Calu3 (cell line): ENCODE measurements at regions not wholly inside any gene's neighbourhood (a gene's known extent, or its start where the extent isn't known, plus 50 kb on each side); places are given as distances from the start of the nearest gene placed in this dataset.

ENCODE experiments used
- BruUV-seq: library from RNA; stranded (reverse); fragments of 400-500 nt; replicated peaks from 2 replicates; lab custom pipeline; 2021; lab: Mats Ljungman, UMichigan
- CTCF ChIA-PET: fragments of 300-600 bp; sonication (Branson Sonifier 250); formaldehyde crosslinking; loops from one replicate; lab custom pipeline; 2022; ENCODE audit warnings: antibody characterized with exemption; lab: Charles Lee
- DNase-seq: peaks from one replicate; pipeline ENCODE4 v3.0.0; 2022
- H3K27ac Mint-ChIP-seq: one replicate; pipeline ENCODE4 v1.8.0; 2022; ENCODE audit warnings: mixed read lengths; ENCODE audit not compliant: unreplicated experiment
- H3K27me3 Mint-ChIP-seq: one replicate; pipeline ENCODE4 v1.8.0; 2022; ENCODE audit warnings: mixed read lengths; ENCODE audit not compliant: unreplicated experiment
- H3K36me3 Mint-ChIP-seq: one replicate; pipeline ENCODE4 v1.8.0; 2022; ENCODE audit warnings: mild to moderate bottlenecking, moderate library complexity, mixed read lengths; ENCODE audit not compliant: insufficient read depth, unreplicated experiment
- H3K4me1 Mint-ChIP-seq: one replicate; pipeline ENCODE4 v1.8.0; 2022; ENCODE audit warnings: mild to moderate bottlenecking, low read depth, mixed read lengths; ENCODE audit not compliant: unreplicated experiment
- H3K4me3 Mint-ChIP-seq: one replicate; pipeline ENCODE4 v1.8.0; 2022; ENCODE audit warnings: mild to moderate bottlenecking, low read depth, moderate library complexity, mixed read lengths; ENCODE audit not compliant: unreplicated experiment
- H3K9me3 Mint-ChIP-seq: one replicate; pipeline ENCODE4 v1.8.0; 2022; ENCODE audit warnings: low read depth, mixed read lengths; ENCODE audit not compliant: unreplicated experiment
- CTCF ChIP-seq: fragments of 200-600 bp; IDR thresholded peaks from one replicate; pipeline ENCODE4 v1.8.0; 2022; ENCODE audit warnings: antibody characterized with exemption; ENCODE audit not compliant: unreplicated experiment
- intact Hi-C: fragments of 100-400 bp; cut with micrococcal nuclease; formaldehyde crosslinking; loops from one replicate; pipeline ENCODE4 v1.10.0; 2022; ENCODE audit not compliant: unreplicated experiment

GRCh38 chr2:147718831-147719230 is 126.0 kb upstream of the ACVR2A start:
- no peak overlapping the region for H3K4me3 Mint-ChIP-seq
- CTCF ChIA-PET, result no interaction called here
- no peak for TF ChIP-seq CTCF
- no TSS peak for BruUV-seq
- H3K36me3 Mint-ChIP-seq, result no peaks in the 10 kb centered on the region
- DNase-seq, result no peak
- no peak overlapping the region for H3K27ac Mint-ChIP-seq
- no peaks in the 10 kb centered on the region for H3K27me3 Mint-ChIP-seq
- intact Hi-C loops, result no loop called here
- H3K4me1 Mint-ChIP-seq, result no peaks in the 10 kb centered on the region
- H3K9me3 Mint-ChIP-seq, result no peaks in the 10 kb centered on the region

DNA sequence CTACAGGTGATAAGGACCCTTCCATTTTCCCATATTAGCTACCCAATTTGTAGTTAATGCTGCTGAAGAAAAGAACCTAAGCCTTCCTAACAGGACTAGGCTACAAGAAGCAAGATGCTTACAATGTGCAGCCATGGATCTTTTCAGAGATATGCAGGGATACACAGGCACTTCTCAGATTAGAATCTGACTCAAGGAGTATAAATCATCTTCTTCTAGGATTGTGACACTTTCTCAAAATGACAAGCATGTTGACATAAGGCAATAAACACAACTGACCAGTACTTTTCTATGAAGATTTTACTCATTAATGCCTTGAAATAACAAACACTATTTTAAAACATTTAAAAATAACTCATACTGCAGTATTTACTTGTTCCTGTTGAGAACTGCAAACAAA is 127.9 kb upstream of the ACVR2A start:
- intact Hi-C loops, result no loop called here
- Mint-ChIP-seq H3K27ac (no peak overlapping the region), H3K9me3 (peaks cover 3% of the 10 kb centered on the region), H3K4me3 (no peak overlapping the region), H3K36me3 (no peaks in the 10 kb centered on the region), H3K27me3 (no peaks in the 10 kb centered on the region), H3K4me1 (peaks cover 8% of the 10 kb centered on the region)
- no peak for DNase-seq
- no peak for TF ChIP-seq CTCF
- BruUV-seq, result no TSS peak
- CTCF ChIA-PET, result no interaction called here

- intact Hi-C loops, result no loop called here
- Mint-ChIP-seq H3K9me3 (peaks cover 3% of the 10 kb centered on the region), H3K4me1 (peaks cover 14% of the 10 kb centered on the region), H3K27me3 (no peaks in the 10 kb centered on the region), H3K36me3 (no peaks in the 10 kb centered on the region), H3K4me3 (no peak overlapping the region), H3K27ac (no peak overlapping the region)
- CTCF ChIA-PET, result interaction anchor here (0.6 kb wide), 1 partner anchor 363 kb away, joined by 3 read pairs; no protein-coding TSS in a partner anchor
- DNase-seq, result no peak
- no peak for TF ChIP-seq CTCF
- BruUV-seq, result no TSS peak
These were observed 129.0 kb upstream of the ACVR2A start for GRCh38 chr2:147715807-147716206.

DNA sequence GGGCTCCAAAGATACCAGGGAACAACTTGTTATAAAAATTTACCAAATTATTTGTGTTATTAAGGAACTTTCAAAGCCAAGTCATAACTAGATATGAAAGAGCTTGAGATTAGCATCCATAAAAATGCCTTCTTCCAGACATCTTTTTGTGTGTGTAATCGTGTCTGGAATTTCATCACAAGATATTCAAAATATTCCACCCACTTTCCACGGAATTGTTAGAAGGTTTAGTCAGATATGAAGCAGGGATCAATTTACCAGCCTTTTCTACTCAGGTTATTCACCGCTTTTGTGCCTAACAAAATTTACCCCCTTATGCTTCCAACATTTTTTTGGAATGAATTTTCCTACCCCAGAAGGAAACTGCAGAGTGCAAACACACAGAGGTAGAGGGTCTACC is 130.2 kb upstream of the ACVR2A start:
- intact Hi-C loops, result no loop called here
- no TSS peak for BruUV-seq
- Mint-ChIP-seq H3K27me3 (no peaks in the 10 kb centered on the region), H3K4me3 (no peak overlapping the region), H3K9me3 (peaks cover 3% of the 10 kb centered on the region), H3K27ac (no peak overlapping the region), H3K4me1 (peaks cover 14% of the 10 kb centered on the region), H3K36me3 (no peaks in the 10 kb centered on the region)
- no peak for TF ChIP-seq CTCF
- CTCF ChIA-PET, result no interaction called here
- DNase-seq, result no peak

- Mint-ChIP-seq H3K9me3 (peaks cover 3% of the 10 kb centered on the region), H3K4me1 (peaks cover 14% of the 10 kb centered on the region), H3K4me3 (no peak overlapping the region), H3K27me3 (no peaks in the 10 kb centered on the region), H3K27ac (no peak overlapping the region), H3K36me3 (no peaks in the 10 kb centered on the region)
- no TSS peak for BruUV-seq
- CTCF ChIA-PET, result no interaction called here
- intact Hi-C loops, result no loop called here
- no peak for TF ChIP-seq CTCF
- DNase-seq, result no peak
These were observed 131.5 kb upstream of the ACVR2A start for GRCh38 chr2:147713349-147713748.
